Effector memory CD8-positive, alpha-beta T cell (primary cell): ENCODE measurements at regions not wholly inside any gene's neighbourhood (a gene's known extent, or its start where the extent isn't known, plus 50 kb on each side); places are given as distances from the start of the nearest gene placed in this dataset.
"Not testable (repeated sequence)": the region's sequence is repeated elsewhere in the genome, so short reads cannot be mapped to it uniquely, and the experiment has no call there.

Experiments used
- ATAC-seq: fragments of 150-1000 bp; cut with Tn5 transposase; replicated peaks from 2 replicates; pipeline ENCODE4 v1.10.0; 2021; ENCODE audit warnings: mild to moderate bottlenecking, moderate library complexity
- DNase-seq, 3 experiments: peaks; one replicate each; pipeline ENCODE4 v3.0.0; 2021
- H3K27ac Mint-ChIP-seq, 2 donors: one replicate each; pipeline ENCODE4 v1.8.0; 2022; ENCODE audit warnings: mild to moderate bottlenecking in 2 of 2, mixed read lengths in 2 of 2, moderate library complexity in 2 of 2
- H3K27me3 Mint-ChIP-seq, 2 donors: one replicate each; pipeline ENCODE4 v1.8.0; 2022; ENCODE audit warnings: mixed read lengths in 2 of 2
- H3K36me3 Mint-ChIP-seq: one replicate; pipeline ENCODE4 v1.8.0; 2022; ENCODE audit warnings: mild to moderate bottlenecking, moderate library complexity, mixed read lengths; ENCODE audit not compliant: insufficient read depth
- H3K4me1 Mint-ChIP-seq, 2 donors: one replicate each; pipeline ENCODE4 v1.8.0; 2022; ENCODE audit warnings: low read depth in 2 of 2, mixed read lengths in 2 of 2
- H3K4me3 Mint-ChIP-seq, 2 donors: one replicate each; pipeline ENCODE4 v1.8.0; 2022; ENCODE audit warnings: mild to moderate bottlenecking in 2 of 2, mixed read lengths in 2 of 2, moderate library complexity in 2 of 2
- H3K9me3 Mint-ChIP-seq, 2 donors: one replicate each; pipeline ENCODE4 v1.8.0; 2022; ENCODE audit warnings: mixed read lengths in 2 of 2

DNA sequence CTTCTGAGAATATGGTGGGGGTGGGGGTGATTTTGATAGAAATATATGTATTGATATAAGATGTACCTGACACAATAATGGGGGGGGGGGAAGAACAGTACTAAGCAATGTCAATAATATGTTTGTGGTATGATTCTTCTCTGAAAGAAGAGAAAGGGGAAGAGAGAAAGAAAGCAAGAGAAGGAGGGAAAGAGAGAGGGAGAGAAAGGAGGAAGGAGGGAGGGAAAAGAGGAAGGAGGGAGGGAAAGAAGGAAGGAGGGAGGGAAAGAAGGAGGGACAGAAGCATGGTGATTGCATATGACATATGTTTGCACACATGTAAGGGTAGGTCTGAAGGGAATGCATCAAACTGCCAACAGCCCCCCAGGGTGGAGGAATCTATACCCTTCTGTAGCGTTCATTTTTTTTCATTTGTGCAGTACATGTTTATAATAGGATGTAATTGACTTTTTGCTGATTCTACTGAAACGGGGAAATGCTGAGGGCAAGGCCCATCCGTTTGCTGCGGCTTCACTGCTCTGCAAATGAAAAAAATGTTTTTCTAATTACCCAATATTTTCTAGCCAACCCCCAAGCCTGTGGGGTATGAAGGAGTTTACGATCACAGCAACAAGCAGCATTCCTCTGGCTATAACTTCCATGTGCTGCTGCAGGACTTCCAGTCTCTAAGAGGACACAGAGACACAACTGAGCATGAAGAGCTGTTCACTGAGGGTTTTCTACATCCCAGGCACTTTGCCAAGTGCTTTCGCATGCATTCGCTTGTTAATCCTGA, 119.3 kb upstream of the ZC3H12A start:
- H3K36me3 Mint-ChIP-seq = no peaks in the 10 kb centered on the region
- H3K4me3 Mint-ChIP-seq = no peak overlapping the region
- no peak overlapping the region for H3K27ac Mint-ChIP-seq
- H3K27me3 Mint-ChIP-seq = peaks cover 38 to 60% of the 10 kb centered on the region in 2 donors
- H3K4me1 Mint-ChIP-seq = no peaks in the 10 kb centered on the region
- no peak for ATAC-seq
- H3K9me3 Mint-ChIP-seq = no peaks in the 10 kb centered on the region
- DNase-seq = no peak

DNA sequence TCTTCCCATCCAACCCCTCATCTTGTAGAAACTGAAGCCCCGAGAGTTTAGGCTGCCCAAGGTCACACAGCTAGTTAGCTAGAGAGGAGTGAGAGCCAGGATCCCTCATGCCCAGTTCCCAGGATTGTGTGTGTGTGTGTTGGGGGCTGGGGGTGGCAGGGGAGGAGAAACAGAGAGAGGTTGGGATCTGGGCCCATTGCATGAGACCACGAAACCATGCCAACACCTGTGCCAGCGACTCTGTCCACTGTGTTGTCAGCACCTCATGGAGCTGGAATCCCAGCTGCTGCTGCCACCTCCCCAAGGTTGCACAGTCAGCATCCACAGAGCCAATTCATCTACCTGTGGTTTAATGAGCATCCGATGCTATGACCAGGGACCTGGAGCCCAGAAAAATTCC, 115.4 kb upstream of the ZC3H12A start:
- Mint-ChIP-seq H3K27ac (no peak overlapping the region), H3K36me3 (no peaks in the 10 kb centered on the region), H3K27me3 (peaks cover 63 to 84% of the 10 kb centered on the region in 2 donors), H3K4me3 (no peak overlapping the region), H3K4me1 (no peaks in the 10 kb centered on the region), H3K9me3 (no peaks in the 10 kb centered on the region)
- ATAC-seq (no peak), DNase-seq (no peak)

DNA sequence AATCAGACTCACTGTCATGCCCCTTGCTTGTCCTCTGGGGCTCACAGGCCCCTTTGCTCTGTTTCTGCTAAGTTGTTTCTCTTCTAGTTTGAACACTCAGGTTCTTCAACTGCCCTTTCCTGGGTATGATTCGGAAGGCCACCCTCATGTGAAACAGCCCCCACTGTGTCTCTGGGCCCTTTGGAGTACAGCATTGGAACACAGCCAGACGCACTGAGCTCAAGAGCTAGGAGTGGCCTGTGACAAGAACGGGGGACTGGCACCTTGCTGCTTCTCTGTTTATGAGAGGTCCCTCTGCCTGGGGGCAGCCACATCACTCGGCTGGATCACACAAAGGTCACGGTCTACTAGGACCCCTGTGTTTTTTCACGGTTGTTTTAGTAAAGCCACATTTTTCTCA, 114.4 kb upstream of the ZC3H12A start:
- Mint-ChIP-seq H3K4me1 (no peaks in the 10 kb centered on the region), H3K9me3 (no peaks in the 10 kb centered on the region), H3K36me3 (no peaks in the 10 kb centered on the region), H3K27ac (no peak overlapping the region), H3K27me3 (peaks cover 69 to 94% of the 10 kb centered on the region in 2 donors), H3K4me3 (no peak overlapping the region)
- DNase-seq (no peak), ATAC-seq (no peak)

DNA sequence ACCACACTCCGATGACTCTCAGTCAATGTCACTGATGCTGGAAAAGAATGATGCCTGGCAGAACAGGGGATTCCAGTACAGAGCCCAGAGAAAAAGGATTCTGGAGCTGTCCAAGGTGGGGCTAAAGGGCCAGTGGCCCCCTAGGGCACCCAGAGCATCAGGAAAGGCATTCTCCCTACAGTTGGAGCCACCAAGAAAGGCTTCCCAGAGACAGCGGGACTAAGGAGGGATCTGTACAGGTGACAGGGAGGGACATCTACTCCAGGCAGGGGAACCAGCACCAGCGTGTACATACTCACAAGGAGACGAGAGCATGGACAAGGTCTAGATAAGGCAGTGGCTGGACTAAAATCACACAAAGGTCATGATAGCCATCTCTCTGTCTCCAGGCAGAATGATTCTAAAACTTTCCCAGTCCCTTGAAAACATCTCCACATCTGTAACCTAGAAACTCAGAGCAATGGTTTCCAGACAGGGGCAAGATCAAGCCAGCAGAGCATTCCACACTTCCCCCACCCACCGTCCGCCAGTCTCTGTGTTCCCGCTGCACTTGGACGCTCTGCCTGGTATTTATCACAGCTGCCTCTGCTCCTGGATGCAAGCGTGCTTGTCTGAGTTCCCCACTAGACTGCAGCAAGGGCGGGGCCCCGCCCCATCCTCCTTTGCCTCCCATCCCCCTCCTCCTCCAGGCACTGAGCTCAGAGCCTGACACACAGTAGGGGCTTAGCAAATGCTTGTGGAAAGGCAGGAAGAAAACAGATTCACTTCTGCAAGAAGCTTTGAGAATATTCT, 111.6 kb upstream of the ZC3H12A start:
- Mint-ChIP-seq H3K4me3 (no peak overlapping the region), H3K27me3 (peaks cover 72 to 93% of the 10 kb centered on the region in 2 donors), H3K36me3 (no peaks in the 10 kb centered on the region), H3K4me1 (no peaks in the 10 kb centered on the region), H3K9me3 (no peaks in the 10 kb centered on the region), H3K27ac (no peak overlapping the region)
- ATAC-seq = no peak
- no peak for DNase-seq

DNA sequence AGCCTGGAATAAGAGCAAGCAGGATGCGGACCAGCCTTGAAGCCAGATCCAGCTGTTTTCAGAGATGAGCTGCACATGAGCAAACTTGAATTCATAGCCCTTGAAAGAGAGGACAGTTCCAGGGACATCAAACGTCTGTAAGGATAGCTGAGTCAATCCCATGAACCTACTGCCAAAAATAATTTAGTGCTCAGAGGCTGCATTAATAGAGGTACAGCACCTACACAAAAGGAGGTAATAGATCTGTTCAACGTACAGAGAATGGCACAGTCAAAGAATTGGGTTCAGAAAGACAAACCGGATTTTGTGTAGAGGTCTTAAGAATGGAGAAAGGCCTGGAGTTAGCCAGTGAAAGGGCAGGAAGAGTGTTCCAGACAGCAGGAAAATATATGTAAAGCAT, 110.8 kb upstream of the ZC3H12A start:
- Mint-ChIP-seq H3K27ac (no peak overlapping the region), H3K4me1 (no peaks in the 10 kb centered on the region), H3K27me3 (peaks cover 68 to 92% of the 10 kb centered on the region in 2 donors), H3K9me3 (no peaks in the 10 kb centered on the region), H3K36me3 (no peaks in the 10 kb centered on the region), H3K4me3 (no peak overlapping the region)
- DNase-seq (no peak), ATAC-seq (no peak)

DNA sequence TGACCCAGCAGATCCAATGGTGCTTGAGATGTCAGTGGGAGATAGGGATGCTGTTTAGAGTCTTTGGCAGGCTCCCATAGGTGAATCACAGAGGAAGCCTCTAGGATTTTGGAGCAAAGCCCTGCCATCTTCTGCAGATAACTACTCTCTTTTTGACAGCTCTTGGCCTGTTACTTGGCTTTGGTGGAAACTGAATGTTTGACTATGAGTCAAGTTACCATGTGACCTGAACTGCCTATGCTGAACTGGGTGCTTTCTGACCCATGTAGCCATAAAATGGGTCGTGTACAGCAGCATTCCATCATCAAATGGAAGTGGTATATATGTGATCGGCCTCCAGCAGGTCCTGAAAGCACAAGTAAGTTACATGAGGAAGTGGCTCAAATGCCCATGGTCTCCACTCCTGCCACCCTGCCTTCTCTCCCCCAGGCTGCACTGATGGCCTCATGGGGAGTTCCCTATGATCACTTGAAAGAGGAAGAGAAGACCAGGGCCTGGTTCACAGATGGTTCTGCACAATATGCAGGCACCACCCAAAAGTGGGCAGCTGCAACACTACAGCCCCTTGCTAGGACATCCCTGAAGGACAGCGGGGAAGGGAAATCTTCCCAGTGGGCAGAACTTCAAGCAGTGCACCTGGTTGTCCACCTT, 105.6 kb upstream of the ZC3H12A start:
- H3K36me3 Mint-ChIP-seq, H3K27ac Mint-ChIP-seq, ATAC-seq, H3K9me3 Mint-ChIP-seq, H3K4me3 Mint-ChIP-seq, H3K4me1 Mint-ChIP-seq, DNase-seq: not testable (repeated sequence)
- peaks cover 48 to 85% of the 10 kb centered on the region in 2 donors for H3K27me3 Mint-ChIP-seq

DNA sequence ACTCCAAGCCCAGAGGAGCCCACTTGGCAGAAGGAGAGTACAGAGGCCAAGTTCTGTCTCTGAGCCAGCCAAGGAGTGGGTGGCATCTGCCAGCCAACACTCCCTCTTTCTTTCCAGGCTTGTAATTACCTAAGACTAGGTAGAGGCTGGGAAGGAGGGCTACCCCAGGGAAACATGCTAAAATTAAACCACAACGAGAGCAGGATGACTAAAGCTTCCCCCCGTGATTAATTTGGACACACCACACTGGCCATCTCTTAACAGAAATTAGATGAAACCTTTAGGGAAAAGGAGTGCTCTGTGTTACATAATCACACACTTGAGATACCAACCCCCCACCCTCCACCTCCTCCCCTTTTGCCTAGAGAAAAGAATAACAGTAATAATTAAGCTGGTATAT, 102.1 kb upstream of the ZC3H12A start:
- H3K36me3 Mint-ChIP-seq = no peaks in the 10 kb centered on the region
- H3K9me3 Mint-ChIP-seq = no peaks in the 10 kb centered on the region
- ATAC-seq (no peak), DNase-seq (no peak)
- no peak overlapping the region for H3K27ac Mint-ChIP-seq
- H3K4me3 Mint-ChIP-seq = no peak overlapping the region
- peaks cover 0 to 3% of the 10 kb centered on the region in 2 donors for H3K4me1 Mint-ChIP-seq
- H3K27me3 Mint-ChIP-seq = peaks cover 16 to 66% of the 10 kb centered on the region in 2 donors

DNA sequence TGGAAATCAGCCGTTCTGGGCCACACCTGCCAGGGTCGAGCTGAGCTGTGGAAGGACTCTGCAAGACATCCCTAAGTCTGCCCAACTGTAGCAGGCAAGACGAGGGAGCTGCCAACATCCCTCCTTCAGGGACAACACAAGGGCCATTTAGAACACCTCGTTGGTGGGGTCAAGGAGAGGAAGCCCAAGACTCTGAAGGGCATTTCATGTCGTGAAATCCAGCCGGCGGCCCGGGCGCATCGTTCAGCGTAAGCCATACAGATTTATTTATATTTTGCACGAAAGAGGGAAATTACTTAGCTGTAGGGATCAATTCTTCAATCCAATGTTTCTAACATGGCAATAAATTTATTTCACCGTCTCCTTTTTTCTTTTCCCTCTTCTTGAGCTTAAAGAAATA, 101.7 kb upstream of the ZC3H12A start:
- Mint-ChIP-seq H3K27me3 (peaks cover 18 to 66% of the 10 kb centered on the region in 2 donors), H3K4me3 (no peak overlapping the region), H3K9me3 (no peaks in the 10 kb centered on the region), H3K27ac (no peak overlapping the region), H3K36me3 (no peaks in the 10 kb centered on the region), H3K4me1 (peaks cover 0 to 3% of the 10 kb centered on the region in 2 donors)
- ATAC-seq = no peak
- DNase-seq = no peak

DNA sequence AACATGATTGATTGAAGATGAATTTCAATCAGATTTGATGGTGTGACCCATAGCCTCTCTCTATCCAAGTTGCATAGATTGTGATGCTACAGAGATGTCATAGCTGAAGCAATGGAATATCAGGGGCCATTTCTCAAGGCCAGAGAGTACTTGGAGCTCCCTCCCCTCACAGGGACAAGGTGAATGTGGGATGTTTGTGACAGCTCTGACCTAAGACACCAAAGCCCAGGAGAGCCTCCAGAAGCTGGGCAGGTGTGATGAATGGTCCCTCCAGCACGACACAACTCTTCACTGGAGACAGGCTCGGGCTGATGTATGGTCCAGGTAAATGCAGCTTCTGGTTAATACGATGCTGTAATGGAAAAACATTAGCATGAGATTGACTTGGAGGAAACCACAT, 101.0 kb upstream of the ZC3H12A start:
- no peak for DNase-seq
- Mint-ChIP-seq H3K4me3 (no peak overlapping the region), H3K9me3 (no peaks in the 10 kb centered on the region), H3K27ac (no peak overlapping the region), H3K36me3 (no peaks in the 10 kb centered on the region), H3K4me1 (peaks cover 0 to 3% of the 10 kb centered on the region in 2 donors), H3K27me3 (peaks cover 25 to 66% of the 10 kb centered on the region in 2 donors)
- no peak for ATAC-seq

DNA sequence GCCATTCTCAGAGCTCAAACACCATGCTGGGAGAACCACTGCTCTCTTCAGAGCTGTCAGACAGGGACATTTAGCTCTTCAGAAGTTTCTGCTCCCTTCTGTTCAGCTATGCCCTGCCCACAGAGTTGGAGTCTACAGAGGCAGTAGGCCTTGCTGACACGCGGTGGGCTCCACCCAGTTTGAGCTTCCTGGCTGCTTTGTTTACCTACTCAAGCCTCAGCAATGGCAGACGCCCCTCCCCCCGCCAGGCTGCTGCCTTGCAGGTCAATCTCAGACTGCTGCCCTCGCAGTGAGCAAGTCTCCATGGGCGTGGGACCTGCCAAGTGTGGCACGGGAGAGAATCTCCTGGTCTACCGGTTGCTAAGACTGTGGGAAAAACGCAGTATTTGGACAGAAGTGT, 93.8 kb upstream of the ZC3H12A start:
- ATAC-seq, DNase-seq, H3K27ac Mint-ChIP-seq, H3K36me3 Mint-ChIP-seq, H3K4me1 Mint-ChIP-seq, H3K4me3 Mint-ChIP-seq, H3K9me3 Mint-ChIP-seq: not testable (repeated sequence)
- H3K27me3 Mint-ChIP-seq = peaks cover 49 to 56% of the 10 kb centered on the region in 2 donors

DNA sequence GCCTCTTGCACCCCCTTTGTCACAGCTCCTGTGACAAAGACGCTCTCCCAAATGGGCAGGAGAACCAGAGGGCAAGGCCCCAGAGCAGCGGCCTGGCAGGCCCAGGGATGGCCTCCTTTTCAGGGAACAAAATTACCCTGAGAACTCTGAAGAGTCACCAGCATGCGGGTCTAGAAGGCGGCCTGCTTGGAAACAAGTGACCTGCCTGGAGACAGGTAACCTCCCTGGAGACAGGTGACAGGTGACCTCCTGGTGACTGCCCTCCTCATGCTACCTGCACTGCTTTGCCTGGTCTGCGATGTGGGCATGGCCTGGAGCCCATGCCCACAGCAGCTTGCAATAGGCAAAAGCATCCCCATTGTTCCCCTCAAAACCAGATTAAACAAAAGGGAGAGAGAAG, 86.5 kb upstream of the ZC3H12A start:
- peaks cover 35 to 60% of the 10 kb centered on the region in 2 donors for H3K27me3 Mint-ChIP-seq
- H3K9me3 Mint-ChIP-seq = no peaks in the 10 kb centered on the region
- no peaks in the 10 kb centered on the region for H3K4me1 Mint-ChIP-seq
- ATAC-seq = no peak
- no peaks in the 10 kb centered on the region for H3K36me3 Mint-ChIP-seq
- DNase-seq = no peak
- no peak overlapping the region for H3K4me3 Mint-ChIP-seq
- no peak overlapping the region for H3K27ac Mint-ChIP-seq

DNA sequence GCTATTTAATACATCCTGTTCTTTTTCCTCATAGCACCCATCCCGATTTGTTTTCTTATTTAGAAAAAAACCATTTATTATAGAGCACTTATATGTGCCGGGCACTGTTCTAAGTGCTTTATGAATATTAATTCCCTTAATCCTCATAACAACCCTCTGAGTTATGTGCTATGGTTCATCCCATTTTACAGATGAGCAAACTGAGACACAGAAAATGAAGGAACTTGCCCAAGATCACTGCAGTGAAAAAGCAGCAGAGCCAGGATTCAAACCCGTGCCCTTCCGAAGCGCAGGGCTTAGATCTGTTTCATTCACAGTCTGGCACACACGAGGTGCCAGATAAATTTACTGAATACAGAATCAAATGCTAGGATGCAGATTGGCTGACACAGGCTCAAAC, 85.1 kb upstream of the ZC3H12A start:
- DNase-seq (no peak), ATAC-seq (no peak)
- no peaks in the 10 kb centered on the region for H3K9me3 Mint-ChIP-seq
- no peak overlapping the region for H3K27ac Mint-ChIP-seq
- no peaks in the 10 kb centered on the region for H3K4me1 Mint-ChIP-seq
- H3K4me3 Mint-ChIP-seq = no peak overlapping the region
- no peaks in the 10 kb centered on the region for H3K36me3 Mint-ChIP-seq
- H3K27me3 Mint-ChIP-seq = peaks cover 29 to 69% of the 10 kb centered on the region in 2 donors

DNA sequence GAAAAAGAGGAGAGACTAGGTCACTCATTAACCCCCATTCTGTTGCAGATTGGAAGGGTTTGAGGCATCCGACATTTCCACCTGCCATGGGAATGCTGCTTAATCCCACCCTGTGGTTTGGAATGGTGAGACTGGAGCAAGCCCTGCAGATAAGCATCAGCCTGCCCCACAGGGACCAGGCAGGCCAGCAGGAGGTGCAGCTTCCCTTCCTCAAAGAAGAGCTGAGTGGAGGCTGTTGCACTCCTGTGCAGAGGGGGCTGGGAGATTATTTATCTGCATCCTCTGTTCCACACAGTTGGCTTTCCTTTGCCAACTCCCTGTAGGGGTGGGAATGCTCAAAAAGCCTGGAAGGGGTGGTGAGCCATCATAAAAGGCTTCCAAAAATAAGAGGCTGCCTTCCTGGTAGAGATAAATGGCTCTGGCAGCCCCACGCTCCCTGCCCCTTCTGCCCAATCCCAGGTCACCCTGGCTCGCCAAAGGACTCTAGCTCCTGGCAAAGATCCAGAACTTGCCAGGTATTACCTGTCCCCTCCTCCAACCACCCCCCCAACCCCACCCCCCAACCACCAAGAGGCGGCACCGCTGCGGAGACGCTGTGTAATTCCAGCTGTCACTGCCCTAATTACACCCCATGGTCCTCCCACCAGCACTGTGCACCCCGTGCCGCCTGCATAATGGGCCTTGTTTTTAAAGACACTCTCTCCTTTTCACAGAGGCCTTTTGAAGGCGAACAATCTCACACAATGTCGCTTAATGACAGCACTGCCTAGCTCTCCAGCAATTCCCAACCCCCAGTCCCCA, 83.0 kb upstream of the ZC3H12A start:
- no peaks in the 10 kb centered on the region for H3K36me3 Mint-ChIP-seq
- ATAC-seq (no peak), DNase-seq (no peak)
- no peaks in the 10 kb centered on the region for H3K4me1 Mint-ChIP-seq
- no peak overlapping the region for H3K27ac Mint-ChIP-seq
- H3K27me3 Mint-ChIP-seq = peaks cover 50 to 86% of the 10 kb centered on the region in 2 donors
- no peaks in the 10 kb centered on the region for H3K9me3 Mint-ChIP-seq
- no peak overlapping the region for H3K4me3 Mint-ChIP-seq
